ENCODE measurements at regions not wholly inside any gene's neighbourhood (a gene's known extent, or its start where the extent isn't known, plus 50 kb on each side); places are given as distances from the start of the nearest gene placed in this dataset.

GRCh38 chr6:164414695-164415094 is 894.7 kb downstream of the C6orf118 start:
- Histone ChIP-seq H3K9ac (ENCODE audit: low read length) (no peak overlapping the region), H3K36me3 (ENCODE audit: control insufficient read depth, insufficient read depth, low read length) (no peaks in the 10 kb centered on the region), H3K27ac (ENCODE audit: low read depth, low read length) (no peak overlapping the region), H3K4me1 (ENCODE audit: control insufficient read depth, insufficient read depth, low read length) (no peaks in the 10 kb centered on the region), H3K9me3 (ENCODE audit: control insufficient read depth, insufficient read depth, low read depth, low read length) (no peaks in the 10 kb centered on the region), H3K27me3 (ENCODE audit: control insufficient read depth, insufficient read depth, low read length) (no peaks in the 10 kb centered on the region), H3K4me3 (ENCODE audit: low read depth, low read length) (no peak overlapping the region)

GRCh38 chr6:164412566-164412965 is 896.8 kb downstream of the C6orf118 start:
- Histone ChIP-seq H3K27me3 (ENCODE audit: control insufficient read depth, insufficient read depth, low read length) (no peaks in the 10 kb centered on the region), H3K9me3 (ENCODE audit: control insufficient read depth, insufficient read depth, low read depth, low read length) (no peaks in the 10 kb centered on the region), H3K4me1 (ENCODE audit: control insufficient read depth, insufficient read depth, low read length) (no peaks in the 10 kb centered on the region), H3K9ac (ENCODE audit: low read length) (no peak overlapping the region), H3K36me3 (ENCODE audit: control insufficient read depth, insufficient read depth, low read length) (no peaks in the 10 kb centered on the region), H3K4me3 (ENCODE audit: low read depth, low read length) (no peak overlapping the region), H3K27ac (ENCODE audit: low read depth, low read length) (no peak overlapping the region)

- no peaks in the 10 kb centered on the region for H3K4me1 ChIP-seq (ENCODE audit: control insufficient read depth, insufficient read depth, low read length)
- no peaks in the 10 kb centered on the region for H3K9me3 ChIP-seq (ENCODE audit: control insufficient read depth, insufficient read depth, low read depth, low read length)
- H3K4me3 ChIP-seq (ENCODE audit: low read depth, low read length): no peak overlapping the region
- H3K36me3 ChIP-seq (ENCODE audit: control insufficient read depth, insufficient read depth, low read length): no peaks in the 10 kb centered on the region
- no peak overlapping the region for H3K27ac ChIP-seq (ENCODE audit: low read depth, low read length)
- H3K9ac ChIP-seq (ENCODE audit: low read length): no peak overlapping the region
- no peaks in the 10 kb centered on the region for H3K27me3 ChIP-seq (ENCODE audit: control insufficient read depth, insufficient read depth, low read length)
Observed at GRCh38 chr6:164410017-164410416, 899.4 kb downstream of the C6orf118 start.

- no peak overlapping the region for H3K4me3 ChIP-seq (ENCODE audit: low read depth, low read length)
- H3K27me3 ChIP-seq (ENCODE audit: control insufficient read depth, insufficient read depth, low read length): no peaks in the 10 kb centered on the region
- H3K9ac ChIP-seq (ENCODE audit: low read length): no peak overlapping the region
- H3K36me3 ChIP-seq (ENCODE audit: control insufficient read depth, insufficient read depth, low read length): no peaks in the 10 kb centered on the region
- H3K4me1 ChIP-seq (ENCODE audit: control insufficient read depth, insufficient read depth, low read length): no peaks in the 10 kb centered on the region
- H3K9me3 ChIP-seq (ENCODE audit: control insufficient read depth, insufficient read depth, low read depth, low read length): no peaks in the 10 kb centered on the region
- H3K27ac ChIP-seq (ENCODE audit: low read depth, low read length): no peak overlapping the region
Observed at GRCh38 chr6:164409309-164410009, 899.9 kb downstream of the C6orf118 start.

- H3K9ac ChIP-seq (ENCODE audit: low read length): no peak overlapping the region
- no peaks in the 10 kb centered on the region for H3K9me3 ChIP-seq (ENCODE audit: control insufficient read depth, insufficient read depth, low read depth, low read length)
- H3K4me1 ChIP-seq (ENCODE audit: control insufficient read depth, insufficient read depth, low read length): no peaks in the 10 kb centered on the region
- H3K4me3 ChIP-seq (ENCODE audit: low read depth, low read length): no peak overlapping the region
- no peaks in the 10 kb centered on the region for H3K27me3 ChIP-seq (ENCODE audit: control insufficient read depth, insufficient read depth, low read length)
- no peaks in the 10 kb centered on the region for H3K36me3 ChIP-seq (ENCODE audit: control insufficient read depth, insufficient read depth, low read length)
- H3K27ac ChIP-seq (ENCODE audit: low read depth, low read length): no peak overlapping the region
Observed at GRCh38 chr6:164408868-164409267, 900.5 kb downstream of the C6orf118 start.

- no peaks in the 10 kb centered on the region for H3K9me3 ChIP-seq (ENCODE audit: control insufficient read depth, insufficient read depth, low read depth, low read length)
- no peaks in the 10 kb centered on the region for H3K27me3 ChIP-seq (ENCODE audit: control insufficient read depth, insufficient read depth, low read length)
- no peak overlapping the region for H3K9ac ChIP-seq (ENCODE audit: low read length)
- no peak overlapping the region for H3K4me3 ChIP-seq (ENCODE audit: low read depth, low read length)
- no peaks in the 10 kb centered on the region for H3K36me3 ChIP-seq (ENCODE audit: control insufficient read depth, insufficient read depth, low read length)
- H3K4me1 ChIP-seq (ENCODE audit: control insufficient read depth, insufficient read depth, low read length): no peaks in the 10 kb centered on the region
- no peak overlapping the region for H3K27ac ChIP-seq (ENCODE audit: low read depth, low read length)
Observed at GRCh38 chr6:164404812-164405488, 904.5 kb downstream of the C6orf118 start.

GRCh38 chr6:164401871-164402270 is 907.5 kb downstream of the C6orf118 start:
- H3K9me3 ChIP-seq (ENCODE audit: control insufficient read depth, insufficient read depth, low read depth, low read length): no peaks in the 10 kb centered on the region

GRCh38 chr6:164398647-164399046 is 910.8 kb downstream of the C6orf118 start:
- H3K27me3 ChIP-seq (ENCODE audit: control insufficient read depth, insufficient read depth, low read length): no peaks in the 10 kb centered on the region
- no peak overlapping the region for H3K9ac ChIP-seq (ENCODE audit: low read length)
- H3K27ac ChIP-seq (ENCODE audit: low read depth, low read length): no peak overlapping the region
- H3K36me3 ChIP-seq (ENCODE audit: control insufficient read depth, insufficient read depth, low read length): no peaks in the 10 kb centered on the region
- peaks cover 8% of the 10 kb centered on the region for H3K4me1 ChIP-seq (ENCODE audit: control insufficient read depth, insufficient read depth, low read length)
- no peaks in the 10 kb centered on the region for H3K9me3 ChIP-seq (ENCODE audit: control insufficient read depth, insufficient read depth, low read depth, low read length)
- no peak overlapping the region for H3K4me3 ChIP-seq (ENCODE audit: low read depth, low read length)

More at GRCh38 chr6:164401871-164402270, 907.5 kb downstream of the C6orf118 start:
- H3K4me3 ChIP-seq (ENCODE audit: low read depth, low read length): no peak overlapping the region
- no peaks in the 10 kb centered on the region for H3K36me3 ChIP-seq (ENCODE audit: control insufficient read depth, insufficient read depth, low read length)
- H3K9ac ChIP-seq (ENCODE audit: low read length): no peak overlapping the region
- no peak overlapping the region for H3K27ac ChIP-seq (ENCODE audit: low read depth, low read length)
- no peaks in the 10 kb centered on the region for H3K27me3 ChIP-seq (ENCODE audit: control insufficient read depth, insufficient read depth, low read length)
- no peaks in the 10 kb centered on the region for H3K4me1 ChIP-seq (ENCODE audit: control insufficient read depth, insufficient read depth, low read length)

GRCh38 chr6:164396071-164397047 is 913.0 kb downstream of the C6orf118 start:
- H3K27me3 ChIP-seq (ENCODE audit: control insufficient read depth, insufficient read depth, low read length): no peaks in the 10 kb centered on the region
- H3K4me1 ChIP-seq (ENCODE audit: control insufficient read depth, insufficient read depth, low read length): peaks cover 8% of the 10 kb centered on the region
- H3K9me3 ChIP-seq (ENCODE audit: control insufficient read depth, insufficient read depth, low read depth, low read length): no peaks in the 10 kb centered on the region
- no peaks in the 10 kb centered on the region for H3K36me3 ChIP-seq (ENCODE audit: control insufficient read depth, insufficient read depth, low read length)
- no peak overlapping the region for H3K9ac ChIP-seq (ENCODE audit: low read length)
- H3K4me3 ChIP-seq (ENCODE audit: low read depth, low read length): no peak overlapping the region
- no peak overlapping the region for H3K27ac ChIP-seq (ENCODE audit: low read depth, low read length)

- no peaks in the 10 kb centered on the region for H3K36me3 ChIP-seq (ENCODE audit: control insufficient read depth, insufficient read depth, low read length)
- no peaks in the 10 kb centered on the region for H3K27me3 ChIP-seq (ENCODE audit: control insufficient read depth, insufficient read depth, low read length)
- H3K4me3 ChIP-seq (ENCODE audit: low read depth, low read length): no peak overlapping the region
- no peak overlapping the region for H3K27ac ChIP-seq (ENCODE audit: low read depth, low read length)
- no peaks in the 10 kb centered on the region for H3K4me1 ChIP-seq (ENCODE audit: control insufficient read depth, insufficient read depth, low read length)
- no peak overlapping the region for H3K9ac ChIP-seq (ENCODE audit: low read length)
- H3K9me3 ChIP-seq (ENCODE audit: control insufficient read depth, insufficient read depth, low read depth, low read length): peaks cover 8% of the 10 kb centered on the region; the same call in 1 of the 2 replicates
Observed at GRCh38 chr6:164379795-164380194, 929.6 kb downstream of the C6orf118 start.
